GM12878 (cell line): ENCODE measurements at regions not wholly inside any gene's neighbourhood (a gene's known extent, or its start where the extent isn't known, plus 50 kb on each side); places are given as distances from the start of the nearest gene placed in this dataset.

Source experiments
- ATAC-seq: fragments of 200-7000 bp; cut with Tn5 transposase; 3 replicates; pipeline ENCODE4 v1.9.1; 2020; ENCODE audit warnings: mild to moderate bottlenecking, moderate library complexity
- BruUV-seq: library from RNA; stranded (reverse); fragments of 400-500 nt; replicated peaks from 2 replicates; lab custom pipeline; 2021; lab: Mats Ljungman, UMichigan
- CTCF ChIA-PET: fragments of 300-600 bp; sonication (Branson Sonifier 250); formaldehyde crosslinking; extraction: SDS; loops from one replicate; lab custom pipeline; 2021; ENCODE audit warnings: inconsistent platforms; lab: Yijun Ruan, JAX
- POLR2A ChIA-PET: fragments of 350-600 bp; formaldehyde crosslinking; extraction: SDS; loops from one replicate; lab custom pipeline; 2021; ENCODE audit warnings: inconsistent platforms; lab: Charles Lee
- RAD21 ChIA-PET: fragments of 300-600 bp; sonication (Branson Sonifier 250); formaldehyde crosslinking; loops from one replicate; lab custom pipeline; 2023; ENCODE audit warnings: antibody characterized with exemption; ENCODE audit not compliant: unreplicated experiment; lab: Charles Lee
- SMC1A ChIA-PET: fragments of 300-600 bp; sonication (Branson Sonifier 250); formaldehyde crosslinking; loops from one replicate; lab custom pipeline; 2023; ENCODE audit not compliant: unreplicated experiment, uncharacterized antibody; lab: Charles Lee
- DNase-seq: peaks from one replicate; pipeline ENCODE4 v3.0.0-alpha.2; 2011; ENCODE audit warnings: low read depth, low spot score
- FAIRE-seq: peaks from 3 replicates; lab custom pipeline; 2011; peaks lifted over from hg19 to GRCh38; lab: Jason Lieb, UNC
- H2AFZ ChIP-seq: 2 replicates; pipeline ENCODE4 v1.6.0; 2011; ENCODE audit warnings: low read depth, low read length, control low read depth; ENCODE audit not compliant: control insufficient read depth
- H3K27ac ChIP-seq: 2 replicates; pipeline ENCODE4 v1.5.1; 2011; ENCODE audit warnings: control low read depth; ENCODE audit not compliant: control insufficient read depth, insufficient read depth
- H3K27me3 ChIP-seq, 2 experiments: replicated peaks in 1 of 2; 2 replicates each; pipeline versions ENCODE4 v1.6.0 to v1.6.1; 2011; ENCODE audit warnings: low read length in 1 of 2; ENCODE audit not compliant: control insufficient read depth in 2 of 2, insufficient read depth in 2 of 2
- H3K36me3 ChIP-seq, 2 experiments: 2 replicates each; pipeline ENCODE4 v1.5.1; 2011; ENCODE audit warnings: low read length in 1 of 2; ENCODE audit not compliant: control insufficient read depth in 2 of 2, insufficient read depth in 2 of 2
- H3K4me1 ChIP-seq: 2 replicates; pipeline ENCODE4 v1.6.1; 2011; ENCODE audit warnings: mild to moderate bottlenecking, low read length, moderate library complexity, mixed read lengths; ENCODE audit not compliant: control insufficient read depth, insufficient read depth
- H3K4me2 ChIP-seq: 2 replicates; pipeline ENCODE4 v1.6.0; 2011; ENCODE audit warnings: control low read depth; ENCODE audit not compliant: control insufficient read depth, insufficient read depth
- H3K4me3 ChIP-seq: fragments of 200-600 bp; sonication (generic); 2 replicates; pipeline ENCODE4 v1.5.1; 2016
- H3K79me2 ChIP-seq: 2 replicates; pipeline ENCODE4 v1.6.0; 2011; ENCODE audit warnings: low read length; ENCODE audit not compliant: control insufficient read depth, insufficient read depth
- H3K9ac ChIP-seq: 2 replicates; pipeline ENCODE4 v1.8.0; 2011; ENCODE audit warnings: low read length, control low read depth, mixed read lengths; ENCODE audit not compliant: control insufficient read depth, insufficient read depth
- H3K9me3 ChIP-seq: replicated peaks from 3 replicates; pipeline ENCODE4 v1.5.1; 2011; ENCODE audit warnings: mild to moderate bottlenecking, low read length; ENCODE audit not compliant: control insufficient read depth, insufficient read depth
- H4K20me1 ChIP-seq: 2 replicates; pipeline ENCODE4 v1.6.0; 2011; ENCODE audit not compliant: control insufficient read depth, insufficient read depth
- CUX1 ChIP-seq: IDR thresholded peaks from 2 replicates; pipeline ENCODE4 v1.6.1; 2012; ENCODE audit warnings: improper control_type of control experiment, low read depth, low read length; ENCODE audit not compliant: insufficient replicate concordance
- EP300 ChIP-seq, 2 experiments: fragments of 150-350 bp in 1 of 2; IDR thresholded peaks; 2 replicates each; pipeline ENCODE4 v1.6.1; 2011 to 2012; ENCODE audit warnings: low read depth in 2 of 2, low read length in 2 of 2, borderline replicate concordance in 1 of 2, improper control_type of control experiment in 1 of 2, inconsistent platforms in 1 of 2; ENCODE audit not compliant: control insufficient read depth in 1 of 2
- IRF5 ChIP-seq: fragments of 450-650 bp; IDR thresholded peaks from 2 replicates; pipeline ENCODE4 v1.6.1; 2017; ENCODE audit warnings: borderline replicate concordance
- JUND ChIP-seq: IDR thresholded peaks from 2 replicates; pipeline ENCODE4 v1.6.1; 2012; ENCODE audit warnings: low read depth, mild to moderate bottlenecking, low read length, improper control_type of control experiment, moderate library complexity
- REST ChIP-seq: IDR thresholded peaks from 2 replicates; pipeline ENCODE4 v1.6.1; 2012; ENCODE audit warnings: mild to moderate bottlenecking, low read depth, low read length
- SP1 ChIP-seq: IDR thresholded peaks from one replicate; pipeline ENCODE4 v1.6.1; 2011; ENCODE audit warnings: low read depth, low read length
- SRF ChIP-seq, 2 experiments: IDR thresholded peaks; 2 replicates each; pipeline ENCODE4 v1.6.1; 2011; ENCODE audit warnings: low read depth in 2 of 2, low read length in 2 of 2, mild to moderate bottlenecking in 1 of 2, moderate library complexity in 1 of 2
- ZBTB11 ChIP-seq: fragments of 450-650 bp; formaldehyde crosslinking; IDR thresholded peaks from 2 replicates; pipeline ENCODE4 v1.5.0; 2022; ENCODE audit warnings: mild to moderate bottlenecking, missing genetic modification characterization
- ZNF217 ChIP-seq: fragments of 450-650 bp; IDR thresholded peaks from 2 replicates; pipeline ENCODE4 v1.6.1; 2017; ENCODE audit warnings: antibody characterized with exemption, mild to moderate bottlenecking
- ZNF24 ChIP-seq: fragments of 450-650 bp; IDR thresholded peaks from 2 replicates; pipeline ENCODE4 v1.6.1; 2017; ENCODE audit warnings: antibody characterized with exemption, mild to moderate bottlenecking
- in situ Hi-C: fragments of 300-500 bp; cut with MboI; formaldehyde crosslinking; loops from 9 replicates; pipeline ENCODE4 v1.14.3; 2018; ENCODE audit warnings: mixed read lengths
- intact Hi-C: fragments of 100-400 bp; cut with micrococcal nuclease; formaldehyde crosslinking; loops from one replicate; pipeline ENCODE4 v1.14.2; 2022; ENCODE audit not compliant: unreplicated experiment

GRCh38 chr21:27359141-27359540 lies 392.3 kb upstream of the ADAMTS5 start:
- SMC1A ChIA-PET: no interaction called here
- RAD21 ChIA-PET: no interaction called here
- no peak for TF ChIP-seq JUND
- TF ChIP-seq CUX1: no peak
- no peak for TF ChIP-seq REST
- TF ChIP-seq ZNF217: no peak
- no peak for TF ChIP-seq ZBTB11
- TF ChIP-seq IRF5: no peak
- TF ChIP-seq EP300 (IDR thresholded peaks at IDR 0.05; ENCODE audit: borderline replicate concordance in 1 of 2, control insufficient read depth in 1 of 2, low read depth in 2 of 2, low read length in 2 of 2): no peak
- TF ChIP-seq ZNF24: no peak
- no peak for TF ChIP-seq SP1
- no peak for TF ChIP-seq SRF (IDR thresholded peaks at IDR 0.05; ENCODE audit: low read depth in 2 of 2, low read length in 2 of 2)

More at GRCh38 chr21:27359141-27359540, 392.3 kb upstream of the ADAMTS5 start:
- in situ Hi-C loops: no loop called here
- Histone ChIP-seq H3K4me1 (no peaks in the 10 kb centered on the region), H3K36me3 (no peaks in the 10 kb centered on the region), H3K27me3 (no peaks in the 10 kb centered on the region), H3K4me3 (no peak overlapping the region), H4K20me1 (no peaks in the 10 kb centered on the region), H3K4me2 (no peak overlapping the region), H3K79me2 (no peaks in the 10 kb centered on the region), H3K9me3 (no peaks in the 10 kb centered on the region), H3K27ac (no peak overlapping the region), H2AFZ (no peak overlapping the region), H3K9ac (no peak overlapping the region)
- BruUV-seq: no TSS peak
- CTCF ChIA-PET: no interaction called here
- DNase-seq (no peak), FAIRE-seq (no peak), ATAC-seq (no peak)
- POLR2A ChIA-PET: no interaction called here
- intact Hi-C loops: no loop called here
